Epithelial cell of proximal tubule (primary cell): ENCODE measurements at regions not wholly inside any gene's neighbourhood (a gene's known extent, or its start where the extent isn't known, plus 50 kb on each side); places are given as distances from the start of the nearest gene placed in this dataset.

Experiments
- DNase-seq: peaks from one replicate; pipeline ENCODE4 v3.0.0-alpha.2; 2011; ENCODE audit warnings: low read depth
- H3K4me3 ChIP-seq: 2 replicates; pipeline ENCODE4 v1.5.1; 2011; ENCODE audit warnings: low read depth, mild to moderate bottlenecking, low read length
- TF ChIP-seq, protein P1 (sequence below): conservative IDR thresholded peaks from 2 replicates; pipeline ENCODE4 v1.5.1; 2012; ENCODE audit warnings: low read depth, mild to moderate bottlenecking, low read length

DNA sequence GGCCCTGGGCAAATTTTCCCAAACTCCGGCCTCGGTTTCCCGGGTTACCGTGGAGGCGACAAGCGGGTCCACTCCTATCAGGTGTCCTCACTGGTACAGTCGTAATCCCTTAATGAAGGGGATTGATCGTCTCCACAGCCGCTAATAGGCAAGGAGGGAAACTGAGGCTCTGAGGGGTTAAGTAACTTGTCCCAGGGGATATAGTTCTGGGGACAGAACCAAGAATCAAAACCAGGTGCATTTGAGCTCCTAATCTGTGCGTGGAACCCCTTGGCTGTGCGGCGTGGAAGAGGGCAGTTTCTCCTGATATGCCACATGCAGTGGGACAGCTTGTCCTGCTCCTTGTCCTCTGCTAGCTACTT is 157.2 kb downstream of the CYRIA start:
- TF ChIP-seq, protein P1, sequence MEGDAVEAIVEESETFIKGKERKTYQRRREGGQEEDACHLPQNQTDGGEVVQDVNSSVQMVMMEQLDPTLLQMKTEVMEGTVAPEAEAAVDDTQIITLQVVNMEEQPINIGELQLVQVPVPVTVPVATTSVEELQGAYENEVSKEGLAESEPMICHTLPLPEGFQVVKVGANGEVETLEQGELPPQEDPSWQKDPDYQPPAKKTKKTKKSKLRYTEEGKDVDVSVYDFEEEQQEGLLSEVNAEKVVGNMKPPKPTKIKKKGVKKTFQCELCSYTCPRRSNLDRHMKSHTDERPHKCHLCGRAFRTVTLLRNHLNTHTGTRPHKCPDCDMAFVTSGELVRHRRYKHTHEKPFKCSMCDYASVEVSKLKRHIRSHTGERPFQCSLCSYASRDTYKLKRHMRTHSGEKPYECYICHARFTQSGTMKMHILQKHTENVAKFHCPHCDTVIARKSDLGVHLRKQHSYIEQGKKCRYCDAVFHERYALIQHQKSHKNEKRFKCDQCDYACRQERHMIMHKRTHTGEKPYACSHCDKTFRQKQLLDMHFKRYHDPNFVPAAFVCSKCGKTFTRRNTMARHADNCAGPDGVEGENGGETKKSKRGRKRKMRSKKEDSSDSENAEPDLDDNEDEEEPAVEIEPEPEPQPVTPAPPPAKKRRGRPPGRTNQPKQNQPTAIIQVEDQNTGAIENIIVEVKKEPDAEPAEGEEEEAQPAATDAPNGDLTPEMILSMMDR, result no peak

DNA sequence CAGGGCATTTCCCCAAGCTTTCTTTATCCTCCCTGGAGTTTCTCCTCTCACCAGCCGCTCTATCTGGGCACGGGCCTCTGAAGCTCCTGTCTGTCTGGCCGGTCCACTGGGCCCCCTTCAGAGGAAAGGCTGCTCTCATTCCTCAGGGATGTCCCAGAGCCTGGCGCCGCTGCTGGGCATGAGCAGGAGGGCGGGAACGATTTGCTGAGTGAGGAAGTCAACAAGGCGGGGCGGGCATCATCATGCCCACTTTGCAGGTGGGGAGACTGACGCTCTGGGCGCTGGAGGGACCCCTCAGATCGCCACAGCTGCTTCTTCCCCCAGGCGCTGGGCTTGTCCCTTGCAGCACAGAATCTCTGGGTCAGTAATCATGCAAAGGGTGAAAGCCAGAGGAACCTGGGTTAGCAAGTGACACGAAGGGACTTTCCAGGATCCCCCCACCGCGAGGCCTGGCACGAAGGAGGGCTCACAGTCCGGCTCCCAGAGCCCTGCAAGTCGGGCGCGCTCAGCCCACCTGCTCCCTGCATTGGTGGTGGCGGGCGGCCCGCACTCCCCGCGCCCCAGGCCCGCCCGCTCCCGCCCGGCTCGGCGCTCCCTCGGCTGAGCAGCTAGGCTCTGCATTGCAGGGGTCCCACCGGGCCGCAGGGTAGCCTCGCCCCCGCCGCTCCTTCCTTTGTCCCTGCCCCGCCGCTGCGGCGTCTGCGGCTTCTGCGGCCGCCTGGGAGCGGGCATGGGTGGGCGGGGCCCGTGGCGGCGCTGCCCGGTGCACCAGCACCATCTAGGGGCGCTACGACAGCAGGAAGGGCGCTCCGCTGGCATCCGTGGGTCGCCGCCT is 157.8 kb downstream of the CYRIA start:
- TF ChIP-seq, protein P1, result peak; percentile 52
- DNase-seq, result no peak
- H3K4me3 ChIP-seq, result peak overlapping the region; percentile 50

More for the DNA sequence above, 157.2 kb downstream of the CYRIA start:
- DNase-seq, result no peak
- H3K4me3 ChIP-seq, result no peak overlapping the region

DNA sequence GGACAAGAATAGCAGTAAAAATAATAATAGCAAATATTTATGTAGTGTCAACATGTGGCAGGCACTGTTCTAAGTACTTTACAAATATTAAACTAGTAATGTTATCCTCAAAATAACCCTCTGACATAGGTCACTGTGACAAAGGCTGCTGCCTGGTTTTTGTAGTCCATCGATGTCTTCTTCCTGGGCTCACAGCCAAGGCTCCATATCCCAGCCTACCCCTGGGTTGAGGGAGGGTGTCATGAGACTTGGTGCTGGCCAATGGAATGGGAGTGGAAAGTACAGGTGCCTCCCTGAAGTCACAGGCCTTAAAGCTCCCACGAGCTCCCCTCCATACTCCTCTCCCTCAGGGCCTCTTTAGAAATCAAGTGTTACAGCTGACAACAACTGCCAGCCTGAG is 159.3 kb downstream of the CYRIA start:
- no peak overlapping the region for H3K4me3 ChIP-seq
- DNase-seq, result no peak
- TF ChIP-seq, protein P1, result no peak

DNA sequence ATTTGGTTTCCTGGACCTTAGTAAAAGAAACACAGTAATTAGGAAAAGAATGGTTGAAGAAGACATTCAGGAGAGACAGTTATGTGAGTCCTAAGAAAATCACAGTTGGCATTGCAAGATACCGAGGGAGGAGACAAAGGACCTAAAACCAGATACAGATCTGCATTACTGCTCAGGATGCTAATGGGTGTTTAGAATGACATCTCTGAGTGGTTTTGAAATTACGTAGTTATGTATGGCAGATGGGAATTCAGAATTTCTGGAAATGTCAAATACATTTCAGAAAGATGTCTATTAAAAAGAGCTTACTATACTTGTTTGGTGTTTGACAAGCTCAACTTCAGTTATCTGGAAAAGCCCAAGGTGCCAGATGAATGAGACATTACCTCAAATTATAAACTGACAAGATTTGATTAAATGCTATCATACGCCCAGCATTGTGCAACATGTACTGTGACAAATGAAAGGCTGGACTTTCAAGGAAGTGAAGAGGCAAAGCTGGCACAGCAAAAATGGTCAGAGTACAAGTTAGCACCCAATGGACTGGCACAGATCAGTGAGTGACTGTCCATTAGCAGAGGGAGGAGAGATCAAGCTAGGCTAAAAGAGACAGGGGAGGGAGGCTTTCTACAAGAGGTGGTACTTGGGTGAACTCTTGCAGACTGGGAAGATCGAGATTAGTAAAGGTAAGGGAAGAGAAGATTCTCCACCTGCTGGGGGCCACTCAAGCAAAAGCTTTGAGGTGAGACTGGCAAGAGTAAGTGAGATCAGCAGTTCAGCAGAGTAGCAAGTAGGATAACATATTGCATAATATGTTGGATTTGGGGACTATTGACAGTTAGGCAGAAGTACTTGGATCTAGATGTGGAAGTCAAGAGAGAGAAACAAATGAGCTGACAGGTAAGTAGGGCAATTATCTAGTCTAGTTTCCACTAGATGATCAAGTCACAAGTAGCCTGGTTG is 168.9 kb downstream of the CYRIA start:
- no peak overlapping the region for H3K4me3 ChIP-seq
- DNase-seq, result no peak
- TF ChIP-seq, protein P1, result no peak

DNA sequence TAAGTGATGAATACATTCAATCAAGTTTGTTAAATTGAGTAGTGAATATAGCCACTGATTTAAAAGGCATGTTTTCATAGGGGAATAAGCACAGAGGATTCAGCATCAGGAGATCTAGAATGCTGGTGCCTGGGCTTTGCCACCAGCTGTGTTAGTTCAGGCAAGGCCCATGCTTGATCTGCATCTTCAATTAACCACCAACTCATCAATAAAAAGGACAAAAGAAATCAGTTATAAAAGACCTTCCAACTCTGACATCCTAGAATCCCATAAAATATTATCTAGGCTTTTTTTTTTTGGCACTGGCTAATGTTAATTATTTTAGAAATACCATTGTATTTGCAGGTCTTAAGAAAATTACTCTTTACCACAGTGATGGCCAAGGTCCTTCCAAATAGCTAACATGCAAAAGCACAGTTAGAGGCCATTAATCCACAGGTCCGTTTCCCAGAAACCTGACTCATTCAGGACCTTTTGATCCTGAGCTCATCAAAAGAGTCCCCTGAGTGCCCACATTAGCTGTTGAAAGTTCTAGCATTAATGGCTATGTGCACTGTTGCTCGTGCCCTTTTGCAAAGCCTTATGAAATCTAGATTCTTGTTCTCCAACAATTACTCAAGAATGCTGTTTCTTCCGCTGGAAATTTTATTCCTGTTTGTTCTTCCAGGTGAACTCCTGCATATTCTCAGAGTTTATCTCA is 170.0 kb downstream of the CYRIA start:
- peak; percentile 46 for DNase-seq
- H3K4me3 ChIP-seq, result no peak overlapping the region
- TF ChIP-seq, protein P1, result no peak

DNA sequence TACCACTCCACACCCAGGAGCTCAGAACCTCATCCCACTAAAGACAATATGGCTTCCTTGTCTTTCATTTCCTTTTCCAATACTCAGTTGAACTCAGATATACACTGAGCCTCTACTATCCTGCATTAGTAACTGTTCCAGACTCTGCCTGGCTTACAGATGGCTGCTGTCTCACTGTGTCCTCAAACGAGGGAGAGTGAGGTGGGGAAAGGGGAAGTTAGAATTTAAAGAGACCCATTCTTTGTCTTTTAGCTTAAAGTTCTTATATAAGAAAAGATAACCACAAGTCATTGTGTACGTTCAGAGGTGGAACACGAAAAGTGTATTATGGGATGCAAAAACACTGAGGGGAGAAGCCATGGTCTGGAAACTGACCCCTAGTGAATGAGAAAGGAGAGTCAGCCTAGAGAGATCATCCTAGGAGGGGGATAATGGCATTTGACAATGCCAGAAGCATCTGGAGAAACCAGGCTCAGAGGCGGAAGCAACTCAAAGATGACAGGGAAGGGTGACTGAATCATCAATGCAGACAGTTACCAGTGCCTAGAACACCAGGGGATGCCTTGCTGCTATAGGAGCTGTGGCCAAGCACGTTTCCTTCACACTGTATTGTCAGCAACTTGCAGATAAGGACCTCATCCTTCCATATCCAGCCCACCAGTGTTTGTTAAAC is 170.7 kb downstream of the CYRIA start:
- H3K4me3 ChIP-seq, result no peak overlapping the region
- TF ChIP-seq, protein P1, result no peak
- no peak for DNase-seq
